ENCODE measurements at regions not wholly inside any gene's neighbourhood (a gene's known extent, or its start where the extent isn't known, plus 50 kb on each side); places are given as distances from the start of the nearest gene placed in this dataset.

- no peak overlapping the region for H3K4me3 ChIP-seq (ENCODE audit: low read depth, low read length, poor library complexity, severe bottlenecking)
- no peaks in the 10 kb centered on the region for H3K27me3 ChIP-seq (ENCODE audit: insufficient read depth, low read length)
- TF ChIP-seq CTCF (IDR thresholded peaks at IDR 0.05; ENCODE audit: low read length): no peak
- no peak for TF ChIP-seq EZH2 (IDR thresholded peaks at IDR 0.05; ENCODE audit: borderline replicate concordance, low read length)
- no peak overlapping the region for H3K4me2 ChIP-seq (ENCODE audit: low read length)
- no peak overlapping the region for H3K9ac ChIP-seq (ENCODE audit: low read length)
- H3K9me3 ChIP-seq (ENCODE audit: low read length): 0 out of 2 replicates have a peak, but pooled peaks cover 2% of the 10 kb centered on the region
- no peaks in the 10 kb centered on the region for H3K36me3 ChIP-seq (ENCODE audit: insufficient read depth, low read length)
- no peak overlapping the region for H3K27ac ChIP-seq (ENCODE audit: low read depth, low read length, poor library complexity, severe bottlenecking)
- H2AFZ ChIP-seq (ENCODE audit: low read length): no peak overlapping the region
- H3K79me2 ChIP-seq (ENCODE audit: insufficient read depth, low read length): no peaks in the 10 kb centered on the region
- no peaks in the 10 kb centered on the region for H3K9me2 ChIP-seq (ENCODE audit: low read depth, low read length)
- no peaks in the 10 kb centered on the region for H3F3A ChIP-seq (ENCODE audit: insufficient read depth, low read length)
- H3K4me1 ChIP-seq (ENCODE audit: insufficient read depth, low read length, severe bottlenecking): no peaks in the 10 kb centered on the region
- no peaks in the 10 kb centered on the region for H4K20me1 ChIP-seq (ENCODE audit: insufficient read depth, low read length)
Measured at GRCh38 chr10:75334720-75335119, 66.8 kb downstream of the ZNF503 start.

GRCh38 chr10:75332081-75332480 lies 69.5 kb downstream of the ZNF503 start:
- Histone ChIP-seq H3K9me3 (ENCODE audit: low read length) (0 out of 2 replicates have a peak, but pooled peaks cover 2% of the 10 kb centered on the region), H3K36me3 (ENCODE audit: insufficient read depth, low read length) (no peaks in the 10 kb centered on the region), H3K27ac (ENCODE audit: low read depth, low read length, poor library complexity, severe bottlenecking) (no peak overlapping the region), H3K4me2 (ENCODE audit: low read length) (no peak overlapping the region), H3F3A (ENCODE audit: insufficient read depth, low read length) (no peaks in the 10 kb centered on the region), H3K27me3 (ENCODE audit: insufficient read depth, low read length) (no peaks in the 10 kb centered on the region), H3K79me2 (ENCODE audit: insufficient read depth, low read length) (no peaks in the 10 kb centered on the region), H3K4me1 (ENCODE audit: insufficient read depth, low read length, severe bottlenecking) (no peaks in the 10 kb centered on the region), H3K9me2 (ENCODE audit: low read depth, low read length) (no peaks in the 10 kb centered on the region), H3K9ac (ENCODE audit: low read length) (no peak overlapping the region), H4K20me1 (ENCODE audit: insufficient read depth, low read length) (no peaks in the 10 kb centered on the region), H3K4me3 (ENCODE audit: low read depth, low read length, poor library complexity, severe bottlenecking) (no peak overlapping the region), H2AFZ (ENCODE audit: low read length) (no peak overlapping the region)
- TF ChIP-seq CTCF (IDR thresholded peaks at IDR 0.05; ENCODE audit: low read length) (no peak), EZH2 (IDR thresholded peaks at IDR 0.05; ENCODE audit: borderline replicate concordance, low read length) (no peak)

GRCh38 chr10:75331081-75331480 lies 70.5 kb downstream of the ZNF503 start:
- Histone ChIP-seq H3K27me3 (ENCODE audit: insufficient read depth, low read length) (no peaks in the 10 kb centered on the region), H3F3A (ENCODE audit: insufficient read depth, low read length) (no peaks in the 10 kb centered on the region), H3K9ac (ENCODE audit: low read length) (no peak overlapping the region), H3K79me2 (ENCODE audit: insufficient read depth, low read length) (no peaks in the 10 kb centered on the region), H3K9me3 (ENCODE audit: low read length) (0 out of 2 replicates have a peak, but pooled peaks cover 2% of the 10 kb centered on the region), H3K27ac (ENCODE audit: low read depth, low read length, poor library complexity, severe bottlenecking) (no peak overlapping the region), H3K4me2 (ENCODE audit: low read length) (no peak overlapping the region), H2AFZ (ENCODE audit: low read length) (no peak overlapping the region), H3K4me1 (ENCODE audit: insufficient read depth, low read length, severe bottlenecking) (no peaks in the 10 kb centered on the region), H3K4me3 (ENCODE audit: low read depth, low read length, poor library complexity, severe bottlenecking) (no peak overlapping the region), H3K9me2 (ENCODE audit: low read depth, low read length) (no peaks in the 10 kb centered on the region), H4K20me1 (ENCODE audit: insufficient read depth, low read length) (no peaks in the 10 kb centered on the region), H3K36me3 (ENCODE audit: insufficient read depth, low read length) (no peaks in the 10 kb centered on the region)
- TF ChIP-seq EZH2 (IDR thresholded peaks at IDR 0.05; ENCODE audit: borderline replicate concordance, low read length) (no peak), CTCF (IDR thresholded peaks at IDR 0.05; ENCODE audit: low read length) (no peak)

All from OCI-LY1 (cell line).